Immature natural killer cell (primary cell): ENCODE measurements at regions not wholly inside any gene's neighbourhood (a gene's known extent, or its start where the extent isn't known, plus 50 kb on each side); places are given as distances from the start of the nearest gene placed in this dataset.

ENCODE experiments used
- DNase-seq, 3 donors: peaks; one replicate each; pipeline ENCODE4 v3.0.0; 2022; ENCODE audit warnings: mixed read lengths in 1 of 3
- H3K27ac Mint-ChIP-seq, 6 donors: one replicate each; pipeline ENCODE4 v1.8.0; 2020; ENCODE audit warnings: mixed read lengths in 6 of 6, mild to moderate bottlenecking in 5 of 6, inconsistent platforms in 4 of 6, moderate library complexity in 3 of 6
- H3K27me3 Mint-ChIP-seq, 3 donors: one replicate each; pipeline ENCODE4 v1.8.0; 2020 to 2021; ENCODE audit warnings: low read depth in 3 of 3, mild to moderate bottlenecking in 3 of 3, mixed read lengths in 3 of 3, moderate library complexity in 3 of 3, inconsistent platforms in 1 of 3
- H3K36me3 Mint-ChIP-seq, 3 donors: one replicate each; pipeline ENCODE4 v1.8.0; 2020; ENCODE audit warnings: mixed read lengths in 3 of 3, inconsistent platforms in 2 of 3, mild to moderate bottlenecking in 2 of 3
- H3K4me1 Mint-ChIP-seq, 2 donors: one replicate each; pipeline ENCODE4 v1.8.0; 2020; ENCODE audit warnings: inconsistent platforms in 2 of 2, mild to moderate bottlenecking in 2 of 2, mixed read lengths in 2 of 2, moderate library complexity in 1 of 2
- H3K4me3 Mint-ChIP-seq, 5 donors: one replicate each; pipeline ENCODE4 v1.8.0; 2020; ENCODE audit warnings: mild to moderate bottlenecking in 5 of 5, mixed read lengths in 5 of 5, inconsistent platforms in 3 of 5, moderate library complexity in 3 of 5
- H3K9me3 Mint-ChIP-seq, 6 donors: one replicate each; pipeline ENCODE4 v1.8.0; 2020; ENCODE audit warnings: mild to moderate bottlenecking in 6 of 6, mixed read lengths in 6 of 6, inconsistent platforms in 4 of 6, moderate library complexity in 3 of 6

DNA sequence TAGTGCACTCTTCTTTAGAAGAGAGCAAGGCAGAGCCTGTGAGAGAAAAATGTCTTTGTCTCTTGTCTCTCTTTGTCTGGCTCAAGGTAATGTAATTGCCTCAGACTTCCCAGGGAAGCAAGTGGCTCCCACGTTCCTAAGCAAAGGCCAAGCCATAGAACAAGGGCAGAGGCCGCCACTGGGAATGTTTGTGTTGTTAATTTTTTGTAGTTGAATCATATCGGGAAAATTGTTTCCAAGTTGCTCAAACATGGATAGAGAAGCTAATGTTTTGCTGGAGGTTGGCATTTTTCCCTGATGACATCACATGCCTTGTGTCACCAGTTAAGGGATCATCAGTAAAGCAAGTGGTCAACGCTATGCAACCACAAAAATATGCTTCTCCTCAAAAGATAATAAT, 211.5 kb upstream of the FOXA2 start:
- H3K27ac Mint-ChIP-seq = no peak overlapping the region
- H3K4me3 Mint-ChIP-seq = no peak overlapping the region
- H3K27me3 Mint-ChIP-seq = peaks cover 0 to 11% (median 9%) of the 10 kb centered on the region in 3 donors
- H3K4me1 Mint-ChIP-seq = no peaks in the 10 kb centered on the region
- no peaks in the 10 kb centered on the region for H3K9me3 Mint-ChIP-seq
- DNase-seq = no peak
- no peaks in the 10 kb centered on the region for H3K36me3 Mint-ChIP-seq

- Mint-ChIP-seq H3K9me3 (peaks cover 0 to 2% (median 0%) of the 10 kb centered on the region in 6 donors), H3K27me3 (peaks cover 2 to 11% (median 9%) of the 10 kb centered on the region in 3 donors), H3K4me3 (no peak overlapping the region), H3K4me1 (no peaks in the 10 kb centered on the region), H3K36me3 (no peaks in the 10 kb centered on the region), H3K27ac (no peak overlapping the region)
- no peak for DNase-seq
Measured at GRCh38 chr20:22796469-22797077, 212.2 kb upstream of the FOXA2 start.

DNA sequence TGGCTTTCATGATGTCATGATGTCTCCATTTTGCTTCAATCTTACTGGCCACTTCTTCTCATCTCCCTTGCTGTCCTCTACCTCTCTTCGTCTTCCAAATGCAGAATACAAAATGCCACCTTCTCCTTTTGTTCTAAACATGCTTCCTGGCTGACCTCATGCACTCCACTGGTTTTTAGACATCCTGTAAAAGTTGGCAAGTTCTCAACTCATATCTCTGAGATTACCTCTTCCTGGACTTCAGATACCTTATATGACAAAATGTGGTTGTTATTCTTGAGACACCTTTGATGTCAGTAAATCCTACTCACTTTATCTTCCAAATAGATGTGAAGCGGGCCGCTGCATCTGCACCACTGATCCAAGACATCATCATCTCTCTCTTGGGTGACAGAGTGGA, 212.7 kb upstream of the FOXA2 start:
- no peak for DNase-seq
- Mint-ChIP-seq H3K27ac (no peak overlapping the region), H3K27me3 (peaks cover 2 to 11% (median 9%) of the 10 kb centered on the region in 3 donors), H3K4me3 (no peak overlapping the region), H3K4me1 (no peaks in the 10 kb centered on the region), H3K9me3 (peaks cover 0 to 2% (median 0%) of the 10 kb centered on the region in 6 donors), H3K36me3 (no peaks in the 10 kb centered on the region)

DNA sequence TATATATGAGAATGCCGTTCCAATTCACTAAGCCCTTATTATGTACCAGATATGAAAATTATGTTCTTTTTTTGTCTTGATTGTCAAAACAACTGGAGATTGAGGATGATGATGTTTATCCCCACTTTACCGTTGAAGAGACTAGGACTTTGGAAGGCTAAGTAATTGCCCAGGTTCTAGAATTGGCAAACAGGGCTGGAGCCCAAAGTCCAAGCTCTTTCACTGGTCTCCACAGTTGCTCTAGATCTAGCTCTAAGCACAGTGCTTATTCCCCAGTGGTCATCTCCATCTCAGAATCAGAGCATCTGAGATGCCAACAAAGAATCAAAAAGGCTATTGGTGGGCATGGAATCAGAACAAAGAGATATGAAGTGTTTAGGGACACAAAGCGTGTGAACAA, 215.3 kb upstream of the FOXA2 start:
- Mint-ChIP-seq H3K4me1 (no peaks in the 10 kb centered on the region), H3K9me3 (peaks cover 0 to 2% (median 0%) of the 10 kb centered on the region in 6 donors), H3K4me3 (no peak overlapping the region), H3K27ac (no peak overlapping the region), H3K36me3 (no peaks in the 10 kb centered on the region), H3K27me3 (peaks cover 2 to 13% (median 11%) of the 10 kb centered on the region in 3 donors)
- no peak for DNase-seq

GRCh38 chr20:22800129-22800528, 215.8 kb upstream of the FOXA2 start:
- Mint-ChIP-seq H3K27ac (no peak overlapping the region), H3K4me3 (no peak overlapping the region), H3K4me1 (no peaks in the 10 kb centered on the region)

GRCh38 chr20:22801528-22801927, 217.2 kb upstream of the FOXA2 start:
- H3K36me3 Mint-ChIP-seq = no peaks in the 10 kb centered on the region
- DNase-seq = no peak
- H3K27ac Mint-ChIP-seq = no peak overlapping the region
- peaks cover 0 to 6% (median 0%) of the 10 kb centered on the region in 6 donors for H3K9me3 Mint-ChIP-seq
- no peaks in the 10 kb centered on the region for H3K4me1 Mint-ChIP-seq
- H3K27me3 Mint-ChIP-seq = peaks cover 3 to 13% (median 9%) of the 10 kb centered on the region in 3 donors
- H3K4me3 Mint-ChIP-seq = no peak overlapping the region

More at GRCh38 chr20:22800129-22800528, 215.8 kb upstream of the FOXA2 start:
- no peaks in the 10 kb centered on the region for H3K36me3 Mint-ChIP-seq
- DNase-seq = no peak
- H3K9me3 Mint-ChIP-seq = peaks cover 0 to 4% (median 0%) of the 10 kb centered on the region in 6 donors
- peaks cover 3 to 13% (median 11%) of the 10 kb centered on the region in 3 donors for H3K27me3 Mint-ChIP-seq

DNA sequence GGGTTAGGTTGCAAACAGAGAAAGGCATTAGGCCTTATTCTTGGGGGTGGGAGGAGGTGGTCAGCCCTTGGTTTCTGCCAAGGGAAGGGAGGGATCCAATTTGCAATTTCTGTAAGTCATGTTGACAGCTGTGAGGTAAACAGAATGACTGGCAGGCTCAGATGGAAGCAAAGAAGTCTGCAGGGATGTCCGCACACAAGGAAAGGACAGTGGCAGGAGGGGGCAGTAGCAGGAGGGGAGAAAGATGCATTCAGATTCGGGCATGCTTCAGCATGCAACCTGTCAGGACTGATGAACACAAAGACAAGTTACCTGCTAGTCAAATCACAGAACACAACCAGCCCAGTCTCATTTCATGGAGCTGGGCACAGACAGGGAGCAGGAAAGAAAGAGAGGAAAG, 217.9 kb upstream of the FOXA2 start:
- H3K4me1 Mint-ChIP-seq = no peaks in the 10 kb centered on the region

DNA sequence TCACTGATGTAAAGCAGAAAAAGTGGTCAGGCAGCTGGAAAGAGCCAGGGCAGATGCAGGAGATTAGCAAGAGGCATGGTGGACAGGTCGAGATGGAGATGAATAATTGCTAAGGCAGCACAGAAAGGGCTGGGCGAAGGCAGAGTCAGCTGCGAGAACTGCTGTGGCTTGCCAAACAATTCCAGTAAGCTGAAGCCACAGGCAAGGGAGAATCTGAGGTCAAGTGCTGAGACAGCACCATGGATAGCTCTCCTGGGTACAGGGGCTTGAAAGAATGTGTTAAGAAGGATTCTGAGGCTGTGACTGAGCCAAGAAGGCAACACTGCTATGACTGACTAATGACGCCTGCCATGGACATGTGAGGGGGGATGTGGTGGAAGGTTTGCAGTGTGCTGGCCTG, 220.8 kb upstream of the FOXA2 start:
- DNase-seq = no peak
- peaks cover 0 to 6% (median 0%) of the 10 kb centered on the region in 6 donors for H3K9me3 Mint-ChIP-seq
- peaks cover 3 to 9% (median 5%) of the 10 kb centered on the region in 3 donors for H3K27me3 Mint-ChIP-seq
- no peaks in the 10 kb centered on the region for H3K4me1 Mint-ChIP-seq
- no peak overlapping the region for H3K27ac Mint-ChIP-seq
- H3K36me3 Mint-ChIP-seq = no peaks in the 10 kb centered on the region
- H3K4me3 Mint-ChIP-seq = no peak overlapping the region

More for the DNA sequence above, 217.9 kb upstream of the FOXA2 start:
- peaks cover 0 to 6% (median 0%) of the 10 kb centered on the region in 6 donors for H3K9me3 Mint-ChIP-seq
- H3K36me3 Mint-ChIP-seq = no peaks in the 10 kb centered on the region
- no peak overlapping the region for H3K27ac Mint-ChIP-seq
- DNase-seq = no peak
- H3K27me3 Mint-ChIP-seq = peaks cover 3 to 10% (median 9%) of the 10 kb centered on the region in 3 donors
- H3K4me3 Mint-ChIP-seq = no peak overlapping the region

GRCh38 chr20:22805996-22806395, 221.6 kb upstream of the FOXA2 start:
- Mint-ChIP-seq H3K27me3 (peaks cover 3 to 8% (median 4%) of the 10 kb centered on the region in 3 donors), H3K9me3 (peaks cover 0 to 6% (median 0%) of the 10 kb centered on the region in 6 donors), H3K4me3 (no peak overlapping the region), H3K4me1 (no peaks in the 10 kb centered on the region), H3K36me3 (no peaks in the 10 kb centered on the region), H3K27ac (no peak overlapping the region)
- no peak for DNase-seq

GRCh38 chr20:22807045-22807444, 222.7 kb upstream of the FOXA2 start:
- Mint-ChIP-seq H3K27ac (no peak overlapping the region), H3K4me1 (no peaks in the 10 kb centered on the region), H3K9me3 (peaks cover 0 to 6% (median 0%) of the 10 kb centered on the region in 6 donors), H3K27me3 (peaks cover 1 to 6% (median 2%) of the 10 kb centered on the region in 3 donors), H3K4me3 (no peak overlapping the region), H3K36me3 (no peaks in the 10 kb centered on the region)
- no peak for DNase-seq

- Mint-ChIP-seq H3K36me3 (no peaks in the 10 kb centered on the region), H3K9me3 (peaks cover 0 to 6% (median 0%) of the 10 kb centered on the region in 6 donors), H3K27me3 (peaks cover 0 to 2% (median 1%) of the 10 kb centered on the region in 3 donors), H3K4me1 (no peaks in the 10 kb centered on the region), H3K4me3 (no peak overlapping the region), H3K27ac (no peak overlapping the region)
- no peak for DNase-seq
Measured at GRCh38 chr20:22807646-22808244, 223.4 kb upstream of the FOXA2 start.

DNA sequence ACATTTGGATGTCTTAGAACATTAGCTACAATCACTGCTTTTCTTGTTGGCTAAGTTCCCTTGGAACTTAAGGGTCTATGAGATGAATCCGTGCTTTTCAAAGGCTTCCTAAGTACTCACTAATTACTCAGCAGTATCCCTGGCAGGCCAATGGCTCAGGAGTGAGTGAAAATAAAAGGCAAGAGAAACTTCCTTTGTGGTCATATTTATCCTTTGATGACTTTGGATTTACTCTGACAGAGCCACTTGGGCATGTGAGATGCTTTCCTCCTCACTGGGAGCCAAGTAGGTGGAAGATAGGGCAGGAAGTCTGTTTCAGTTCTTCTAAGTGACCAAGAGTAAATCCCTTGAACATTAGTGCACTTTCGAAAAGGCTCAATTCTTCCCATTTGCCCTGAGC, 224.3 kb upstream of the FOXA2 start:
- Mint-ChIP-seq H3K27me3 (peaks cover 0 to 2% (median 1%) of the 10 kb centered on the region in 3 donors), H3K4me3 (no peak overlapping the region), H3K27ac (no peak overlapping the region), H3K36me3 (no peaks in the 10 kb centered on the region), H3K4me1 (no peaks in the 10 kb centered on the region), H3K9me3 (peaks cover 0 to 6% (median 0%) of the 10 kb centered on the region in 6 donors)
- DNase-seq = no peak

DNA sequence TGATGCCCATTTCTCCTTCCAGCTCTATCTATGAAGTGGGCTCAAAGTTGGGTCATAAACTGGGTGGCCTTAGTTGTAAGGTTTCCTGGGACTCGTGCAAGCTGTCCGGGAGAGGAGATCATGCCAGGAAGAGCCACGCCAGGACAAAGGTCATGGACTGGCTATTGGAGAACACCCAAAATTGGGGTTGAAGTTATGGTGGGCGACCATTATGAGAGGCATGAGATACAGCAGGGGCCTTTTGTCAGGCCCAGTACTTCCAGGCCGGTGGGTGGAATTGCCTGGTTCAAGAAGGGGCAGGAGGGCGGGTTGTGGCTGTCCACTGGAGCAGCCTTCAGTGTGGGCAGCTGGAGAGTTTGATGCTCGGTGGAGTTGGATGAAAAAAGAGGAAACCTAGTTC, 225.1 kb upstream of the SSTR4 start:
- Mint-ChIP-seq H3K9me3 (peaks cover 0 to 5% (median 0%) of the 10 kb centered on the region in 6 donors), H3K36me3 (no peaks in the 10 kb centered on the region), H3K4me1 (peaks cover 0 to 3% of the 10 kb centered on the region in 2 donors), H3K4me3 (no peak overlapping the region), H3K27me3 (peaks cover 2 to 3% (median 2%) of the 10 kb centered on the region in 3 donors), H3K27ac (no peak overlapping the region)
- no peak for DNase-seq

DNA sequence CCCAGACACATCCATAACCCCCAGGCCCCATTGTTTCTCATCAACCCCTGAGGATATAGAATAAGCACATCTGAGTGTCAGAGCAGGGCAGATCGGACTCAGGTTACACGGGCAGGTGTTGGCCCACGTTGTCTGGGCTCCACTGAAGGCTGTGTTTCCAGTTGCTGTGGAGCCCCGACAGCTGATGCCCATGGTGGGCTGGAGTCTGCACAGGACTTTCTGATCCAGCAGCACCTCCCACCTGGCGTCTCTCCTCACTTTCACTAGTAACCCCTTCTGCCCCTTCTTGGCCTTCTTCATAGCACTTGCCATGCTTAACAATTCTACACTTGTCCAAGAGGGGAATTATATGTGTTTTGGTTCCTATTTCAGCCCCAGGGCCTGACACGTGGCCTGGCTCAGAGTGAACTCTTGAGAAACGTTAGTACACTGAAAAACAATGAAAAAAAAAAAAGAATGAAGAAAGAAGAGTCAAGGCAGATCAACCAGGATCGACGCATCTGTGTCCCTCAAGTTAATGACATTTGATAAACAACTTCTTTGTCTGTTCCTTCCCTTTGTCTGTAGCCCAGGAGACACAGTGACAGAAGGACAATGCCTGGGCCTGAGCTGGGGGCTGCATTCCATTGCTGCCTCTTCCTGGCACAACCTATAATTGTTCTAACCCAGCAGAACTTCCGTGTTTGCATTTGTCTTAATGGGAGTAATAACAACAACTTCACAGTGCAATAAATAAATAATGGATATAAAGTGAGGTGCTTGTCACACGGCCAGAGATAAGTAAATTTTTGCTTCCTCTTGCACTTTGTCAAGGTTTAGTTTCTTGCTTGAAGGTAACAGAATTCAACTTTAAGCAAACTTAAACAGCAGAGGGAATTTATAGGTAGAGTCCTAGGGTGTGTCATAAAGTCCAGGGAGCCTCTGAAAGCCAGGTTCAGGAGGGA, 224.2 kb upstream of the SSTR4 start:
- peaks cover 3 to 7% (median 4%) of the 10 kb centered on the region in 3 donors for H3K27me3 Mint-ChIP-seq
- H3K4me3 Mint-ChIP-seq = no peak overlapping the region
- peaks cover 0 to 3% of the 10 kb centered on the region in 2 donors for H3K4me1 Mint-ChIP-seq
- H3K9me3 Mint-ChIP-seq = peaks cover 0 to 2% (median 0%) of the 10 kb centered on the region in 6 donors
- DNase-seq = no peak
- H3K27ac Mint-ChIP-seq = no peak overlapping the region
- H3K36me3 Mint-ChIP-seq = no peaks in the 10 kb centered on the region
